ENCODE measurements at regions not wholly inside any gene's neighbourhood (a gene's known extent, or its start where the extent isn't known, plus 50 kb on each side); places are given as distances from the start of the nearest gene placed in this dataset.

DNA sequence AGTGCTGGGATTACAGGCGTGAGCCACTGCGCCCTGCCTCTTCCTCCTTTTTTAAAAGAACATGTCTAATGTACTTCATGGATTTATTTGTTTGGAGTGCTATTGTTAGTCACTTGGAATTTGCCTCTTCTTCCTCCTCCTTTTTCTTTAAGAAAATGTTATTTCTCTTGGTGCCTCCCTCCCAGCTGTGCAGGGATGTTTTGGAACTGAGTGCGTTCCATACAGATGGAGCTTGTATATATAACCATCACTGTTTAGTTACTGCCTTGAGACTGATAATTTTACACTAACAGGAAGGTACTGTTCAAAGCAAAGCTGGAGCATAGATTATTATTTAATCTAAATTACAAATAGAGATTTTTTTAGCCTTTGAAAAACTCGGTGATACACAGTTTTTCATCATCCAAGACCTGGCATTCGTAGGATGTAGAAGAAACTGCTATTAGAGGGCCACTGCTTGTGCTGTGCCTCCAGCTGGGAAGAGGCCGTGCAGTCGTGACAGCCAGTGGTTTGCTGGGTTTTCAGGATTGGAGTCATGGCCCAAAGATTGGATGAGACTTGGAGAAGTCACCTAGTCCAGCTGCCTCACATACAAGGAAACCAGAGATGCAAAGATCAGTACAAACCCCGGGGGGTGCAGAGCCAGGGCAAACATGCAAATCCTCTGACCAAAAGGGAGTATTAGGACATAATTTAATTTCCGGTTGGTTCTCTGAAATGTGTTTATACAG is 123.1 kb downstream of the PLEKHG1 start:
- Histone ChIP-seq H3K36me3 (no peaks in the 10 kb centered on the region), H3K27me3 (no peaks in the 10 kb centered on the region), H3K27ac (no peak overlapping the region), H3K4me1 (peaks cover 12% of the 10 kb centered on the region), H3K9me3 (no peaks in the 10 kb centered on the region), H3K4me3 (no peak overlapping the region)
- no peak for DNase-seq (ENCODE audit: low spot score in 2 of 2)
- WGBS = 89% methylated on average over 9 of the region's 9 CpGs
- TF ChIP-seq POLR2A (IDR thresholded peaks at IDR 0.05) (no peak), POLR2AphosphoS5 (IDR thresholded peaks at IDR 0.05) (no peak), EP300 (IDR thresholded peaks at IDR 0.05) (no peak)
- TF ChIP-seq, protein P1, sequence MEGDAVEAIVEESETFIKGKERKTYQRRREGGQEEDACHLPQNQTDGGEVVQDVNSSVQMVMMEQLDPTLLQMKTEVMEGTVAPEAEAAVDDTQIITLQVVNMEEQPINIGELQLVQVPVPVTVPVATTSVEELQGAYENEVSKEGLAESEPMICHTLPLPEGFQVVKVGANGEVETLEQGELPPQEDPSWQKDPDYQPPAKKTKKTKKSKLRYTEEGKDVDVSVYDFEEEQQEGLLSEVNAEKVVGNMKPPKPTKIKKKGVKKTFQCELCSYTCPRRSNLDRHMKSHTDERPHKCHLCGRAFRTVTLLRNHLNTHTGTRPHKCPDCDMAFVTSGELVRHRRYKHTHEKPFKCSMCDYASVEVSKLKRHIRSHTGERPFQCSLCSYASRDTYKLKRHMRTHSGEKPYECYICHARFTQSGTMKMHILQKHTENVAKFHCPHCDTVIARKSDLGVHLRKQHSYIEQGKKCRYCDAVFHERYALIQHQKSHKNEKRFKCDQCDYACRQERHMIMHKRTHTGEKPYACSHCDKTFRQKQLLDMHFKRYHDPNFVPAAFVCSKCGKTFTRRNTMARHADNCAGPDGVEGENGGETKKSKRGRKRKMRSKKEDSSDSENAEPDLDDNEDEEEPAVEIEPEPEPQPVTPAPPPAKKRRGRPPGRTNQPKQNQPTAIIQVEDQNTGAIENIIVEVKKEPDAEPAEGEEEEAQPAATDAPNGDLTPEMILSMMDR (IDR thresholded peaks at IDR 0.05) = no peak

DNA sequence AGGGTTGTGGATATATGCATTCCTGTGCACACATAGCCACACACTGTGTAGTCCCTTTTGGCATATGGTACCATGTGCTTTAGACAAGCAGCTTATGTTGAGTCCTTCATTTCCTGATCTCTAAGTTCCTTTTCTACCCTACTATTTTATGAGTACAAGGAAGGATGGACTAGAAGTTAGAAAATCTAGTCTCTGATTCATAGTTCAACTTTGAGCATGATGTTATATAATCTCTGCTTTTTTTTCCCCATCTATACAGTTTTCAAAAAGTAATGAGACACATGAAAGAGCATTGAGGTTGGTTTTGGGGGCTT is 123.6 kb downstream of the PLEKHG1 start:
- H3K27ac ChIP-seq = no peak overlapping the region
- peaks cover 12% of the 10 kb centered on the region for H3K4me1 ChIP-seq
- H3K27me3 ChIP-seq = no peaks in the 10 kb centered on the region
- H3K36me3 ChIP-seq = no peaks in the 10 kb centered on the region
- TF ChIP-seq EP300 (IDR thresholded peaks at IDR 0.05) = no peak
- TF ChIP-seq, protein P1 (IDR thresholded peaks at IDR 0.05) = no peak
- TF ChIP-seq POLR2A (IDR thresholded peaks at IDR 0.05) = no peak
- no peak for TF ChIP-seq POLR2AphosphoS5 (IDR thresholded peaks at IDR 0.05)
- H3K4me3 ChIP-seq = no peak overlapping the region
- DNase-seq (ENCODE audit: low spot score in 2 of 2) = no peak
- no peaks in the 10 kb centered on the region for H3K9me3 ChIP-seq

DNA sequence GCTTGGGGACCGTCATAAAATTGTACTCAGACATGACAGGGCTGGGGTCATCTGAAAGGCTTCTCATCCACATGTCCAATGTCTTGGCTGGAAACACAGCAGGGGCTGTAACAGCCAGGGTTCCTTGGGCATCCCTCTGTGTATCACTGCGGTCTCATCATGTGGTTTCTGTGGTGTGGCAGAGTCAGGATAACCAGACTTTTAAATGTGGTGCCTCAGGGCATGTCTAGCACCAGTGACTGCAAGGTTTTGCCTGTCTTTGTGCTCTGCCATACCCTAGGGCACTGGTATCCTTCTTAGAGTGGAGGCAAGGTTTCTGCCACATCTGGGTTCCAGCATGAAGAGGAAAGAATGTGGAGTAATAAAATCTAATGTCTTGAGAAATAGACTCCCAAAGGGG is 124.2 kb downstream of the PLEKHG1 start:
- DNase-seq (ENCODE audit: low spot score in 2 of 2) = no peak
- no peaks in the 10 kb centered on the region for H3K27me3 ChIP-seq
- no peak overlapping the region for H3K4me3 ChIP-seq
- H3K36me3 ChIP-seq = no peaks in the 10 kb centered on the region
- no peaks in the 10 kb centered on the region for H3K9me3 ChIP-seq
- no peak for TF ChIP-seq POLR2A (IDR thresholded peaks at IDR 0.05)
- no peak for TF ChIP-seq EP300 (IDR thresholded peaks at IDR 0.05)
- TF ChIP-seq, protein P1 (IDR thresholded peaks at IDR 0.05) = no peak
- TF ChIP-seq POLR2AphosphoS5 (IDR thresholded peaks at IDR 0.05) = no peak
- 56% methylated on average over 2 of the region's 2 CpGs for WGBS
- peaks cover 12% of the 10 kb centered on the region for H3K4me1 ChIP-seq
- H3K27ac ChIP-seq = no peak overlapping the region

DNA sequence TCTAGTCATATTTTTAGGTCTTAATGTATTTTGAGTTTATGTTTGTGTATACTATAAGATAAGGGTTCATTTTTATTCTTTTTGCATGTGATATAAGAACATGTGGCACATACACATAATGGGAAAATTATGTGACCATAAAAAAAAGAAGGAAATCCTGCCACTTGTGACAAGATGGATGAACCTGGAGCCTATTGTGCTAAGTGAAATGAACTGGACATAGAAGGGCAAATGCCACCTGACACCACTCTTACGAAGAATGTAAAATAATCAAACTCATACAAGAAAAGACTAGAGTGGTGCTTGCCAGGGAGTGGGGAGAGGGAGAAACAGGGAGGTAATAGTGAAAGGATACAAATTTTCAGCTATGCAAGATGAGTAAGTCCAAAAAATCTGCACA is 126.1 kb downstream of the PLEKHG1 start:
- no peak for DNase-seq (ENCODE audit: low spot score in 2 of 2)
- H3K27me3 ChIP-seq = no peaks in the 10 kb centered on the region
- no peak overlapping the region for H3K27ac ChIP-seq
- 0% methylated on average over 1 of the region's 1 CpG for WGBS
- H3K4me3 ChIP-seq = no peak overlapping the region
- TF ChIP-seq, protein P1 (IDR thresholded peaks at IDR 0.05) = no peak
- TF ChIP-seq POLR2A (IDR thresholded peaks at IDR 0.05) (no peak), EP300 (IDR thresholded peaks at IDR 0.05) (no peak), POLR2AphosphoS5 (IDR thresholded peaks at IDR 0.05) (no peak)
- peaks cover 3% of the 10 kb centered on the region for H3K4me1 ChIP-seq
- H3K9me3 ChIP-seq = no peaks in the 10 kb centered on the region
- no peaks in the 10 kb centered on the region for H3K36me3 ChIP-seq

DNA sequence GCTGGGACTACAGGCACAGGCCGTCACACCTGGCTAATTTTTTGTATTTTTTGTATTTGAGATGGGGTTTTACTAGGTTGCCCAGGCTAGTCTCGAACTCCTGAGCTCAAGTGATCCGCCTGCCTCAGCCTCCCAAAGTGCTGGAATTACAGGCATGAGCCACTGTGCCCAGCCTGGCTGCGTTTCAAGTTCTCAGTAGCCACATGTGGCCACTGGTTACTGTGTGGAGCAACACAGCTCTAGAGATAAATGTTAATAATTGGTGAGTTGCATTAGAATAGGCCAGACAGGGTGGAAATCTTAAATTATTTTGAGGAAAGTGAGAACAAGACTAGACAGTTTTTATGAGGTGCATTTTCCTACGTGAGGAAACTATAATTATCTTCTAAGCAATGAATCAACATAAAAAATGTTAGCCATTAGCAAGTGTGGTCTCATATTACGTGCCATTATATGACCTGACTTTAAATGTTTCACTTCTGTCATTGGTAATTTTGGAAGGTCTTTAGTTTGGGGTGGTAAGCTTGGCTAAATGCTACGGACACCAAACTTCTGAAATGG is 129.6 kb downstream of the PLEKHG1 start:
- WGBS = 80% methylated on average over 7 of the region's 7 CpGs
- Histone ChIP-seq H3K9me3 (no peaks in the 10 kb centered on the region), H3K27ac (no peak overlapping the region), H3K27me3 (no peaks in the 10 kb centered on the region), H3K4me1 (no peaks in the 10 kb centered on the region), H3K4me3 (no peak overlapping the region), H3K36me3 (peaks cover 7% of the 10 kb centered on the region)
- TF ChIP-seq EP300 (IDR thresholded peaks at IDR 0.05) (no peak), POLR2AphosphoS5 (IDR thresholded peaks at IDR 0.05) (no peak), POLR2A (IDR thresholded peaks at IDR 0.05) (no peak)
- TF ChIP-seq, protein P1 (IDR thresholded peaks at IDR 0.05) = no peak
- DNase-seq (ENCODE audit: low spot score in 2 of 2) = no peak
